Keratinocyte (primary cell): ENCODE measurements at regions not wholly inside any gene's neighbourhood (a gene's known extent, or its start where the extent isn't known, plus 50 kb on each side); places are given as distances from the start of the nearest gene placed in this dataset.

Source experiments
- EZH2 ChIP-seq: IDR thresholded peaks from one replicate; pipeline ENCODE4 v1.6.1; 2012; ENCODE audit warnings: inconsistent platforms, mild to moderate bottlenecking, low read length, moderate library complexity
- TF ChIP-seq, protein P1 (sequence below), 3 experiments: IDR thresholded peaks in 1 of 3; conservative IDR thresholded peaks in 1 of 3; optimal IDR thresholded peaks in 1 of 3; 2 replicates in 2 of 3; 3 replicates in 1 of 3; pipeline versions ENCODE3 to v1.5.1; 2011; ENCODE audit warnings: low read length in 3 of 3, mild to moderate bottlenecking in 3 of 3, moderate library complexity in 2 of 3, control low read depth in 1 of 3, inconsistent platforms in 1 of 3; ENCODE audit not compliant: insufficient read depth in 2 of 3; ENCODE audit errors: extremely low read depth in 1 of 3

DNA sequence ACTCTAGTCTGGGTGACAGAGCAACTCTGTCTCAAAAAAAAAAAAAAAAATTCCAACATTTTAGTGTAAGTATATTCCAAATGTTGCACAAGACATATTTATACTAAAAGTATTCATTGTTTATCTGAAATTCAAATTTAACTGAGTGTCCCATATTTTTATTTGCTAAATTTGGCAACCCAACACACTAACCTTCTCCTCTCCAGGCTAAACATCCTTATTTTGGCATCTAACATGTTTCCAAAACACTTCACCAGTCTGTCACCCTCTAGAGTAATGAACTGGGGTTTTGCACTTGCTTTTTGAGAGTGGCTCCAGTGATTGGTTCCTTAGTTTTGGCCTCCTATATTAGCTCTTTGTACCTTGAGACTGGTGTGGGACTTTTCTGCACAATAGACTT is 243.4 kb upstream of the SALL1 start:
- TF ChIP-seq, protein P1, sequence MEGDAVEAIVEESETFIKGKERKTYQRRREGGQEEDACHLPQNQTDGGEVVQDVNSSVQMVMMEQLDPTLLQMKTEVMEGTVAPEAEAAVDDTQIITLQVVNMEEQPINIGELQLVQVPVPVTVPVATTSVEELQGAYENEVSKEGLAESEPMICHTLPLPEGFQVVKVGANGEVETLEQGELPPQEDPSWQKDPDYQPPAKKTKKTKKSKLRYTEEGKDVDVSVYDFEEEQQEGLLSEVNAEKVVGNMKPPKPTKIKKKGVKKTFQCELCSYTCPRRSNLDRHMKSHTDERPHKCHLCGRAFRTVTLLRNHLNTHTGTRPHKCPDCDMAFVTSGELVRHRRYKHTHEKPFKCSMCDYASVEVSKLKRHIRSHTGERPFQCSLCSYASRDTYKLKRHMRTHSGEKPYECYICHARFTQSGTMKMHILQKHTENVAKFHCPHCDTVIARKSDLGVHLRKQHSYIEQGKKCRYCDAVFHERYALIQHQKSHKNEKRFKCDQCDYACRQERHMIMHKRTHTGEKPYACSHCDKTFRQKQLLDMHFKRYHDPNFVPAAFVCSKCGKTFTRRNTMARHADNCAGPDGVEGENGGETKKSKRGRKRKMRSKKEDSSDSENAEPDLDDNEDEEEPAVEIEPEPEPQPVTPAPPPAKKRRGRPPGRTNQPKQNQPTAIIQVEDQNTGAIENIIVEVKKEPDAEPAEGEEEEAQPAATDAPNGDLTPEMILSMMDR (optimal IDR thresholded peaks at IDR 0.05 in 1 of 3, IDR thresholded peaks at IDR 0.05 in 1 of 3, conservative IDR thresholded peaks at IDR 0.05 in 1 of 3; ENCODE audit: extremely low read depth in 1 of 3, insufficient read depth in 2 of 3, low read length in 3 of 3): no peak
- no peak for TF ChIP-seq EZH2
